ENCODE measurements at regions not wholly inside any gene's neighbourhood (a gene's known extent, or its start where the extent isn't known, plus 50 kb on each side); places are given as distances from the start of the nearest gene placed in this dataset.

- no peak for TF ChIP-seq CTCF (conservative IDR thresholded peaks at IDR 0.05)
- no peak overlapping the region for H3K27ac ChIP-seq
Measured at GRCh38 chr12:94020335-94020734, 128.0 kb upstream of the PLXNC1 start.

- H3K27ac ChIP-seq, result no peak overlapping the region
- TF ChIP-seq CTCF (conservative IDR thresholded peaks at IDR 0.05), result no peak
Measured at GRCh38 chr12:94023879-94024278, 124.5 kb upstream of the PLXNC1 start.

GRCh38 chr12:94025068-94025467, 123.3 kb upstream of the PLXNC1 start:
- no peak for TF ChIP-seq CTCF (conservative IDR thresholded peaks at IDR 0.05)
- no peak overlapping the region for H3K27ac ChIP-seq

GRCh38 chr12:94025756-94026155, 122.6 kb upstream of the PLXNC1 start:
- TF ChIP-seq CTCF (conservative IDR thresholded peaks at IDR 0.05), result no peak
- no peak overlapping the region for H3K27ac ChIP-seq

- no peak overlapping the region for H3K27ac ChIP-seq
- TF ChIP-seq CTCF (conservative IDR thresholded peaks at IDR 0.05), result no peak
Measured at GRCh38 chr12:94026596-94026995, 121.8 kb upstream of the PLXNC1 start.

- no peak for TF ChIP-seq CTCF (conservative IDR thresholded peaks at IDR 0.05)
- no peak overlapping the region for H3K27ac ChIP-seq
Measured at GRCh38 chr12:94027561-94027960, 120.8 kb upstream of the PLXNC1 start.

- H3K27ac ChIP-seq, result no peak overlapping the region
- TF ChIP-seq CTCF (conservative IDR thresholded peaks at IDR 0.05), result no peak
Measured at GRCh38 chr12:94031763-94032162, 116.6 kb upstream of the PLXNC1 start.

- no peak for TF ChIP-seq CTCF (conservative IDR thresholded peaks at IDR 0.05)
- no peak overlapping the region for H3K27ac ChIP-seq
Measured at GRCh38 chr12:94032368-94032767, 116.0 kb upstream of the PLXNC1 start.
